Limb (tissue), 2 donors: ENCODE measurements at regions not wholly inside any gene's neighbourhood (a gene's known extent, or its start where the extent isn't known, plus 50 kb on each side); places are given as distances from the start of the nearest gene placed in this dataset.

ENCODE experiments used
- DNase-seq, 2 donors: peaks; one replicate each; pipeline ENCODE4 v3.0.0-alpha.2; 2016; ENCODE audit errors: extremely low spot score in 2 of 2

DNA sequence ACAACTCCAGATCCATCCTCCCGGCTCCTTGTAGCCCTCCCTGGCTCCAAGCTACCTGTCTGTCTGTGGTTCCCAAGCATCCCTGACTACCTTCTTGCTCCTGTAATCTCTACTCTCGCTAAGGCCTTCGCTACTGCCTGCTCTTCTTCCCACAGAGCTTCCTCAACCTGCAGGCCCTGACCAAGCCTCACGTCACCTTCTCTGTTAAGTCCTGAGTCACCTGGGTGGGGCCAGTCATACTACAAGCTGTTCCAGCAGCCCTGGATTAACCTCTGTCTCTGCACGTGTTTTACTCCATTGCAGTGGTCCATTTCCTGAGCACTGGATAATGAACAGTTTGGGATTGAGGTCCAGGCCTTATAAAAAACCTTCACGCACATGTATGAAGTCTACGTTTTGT is 770.7 kb downstream of the BCL11B start:
- DNase-seq = no peak

DNA sequence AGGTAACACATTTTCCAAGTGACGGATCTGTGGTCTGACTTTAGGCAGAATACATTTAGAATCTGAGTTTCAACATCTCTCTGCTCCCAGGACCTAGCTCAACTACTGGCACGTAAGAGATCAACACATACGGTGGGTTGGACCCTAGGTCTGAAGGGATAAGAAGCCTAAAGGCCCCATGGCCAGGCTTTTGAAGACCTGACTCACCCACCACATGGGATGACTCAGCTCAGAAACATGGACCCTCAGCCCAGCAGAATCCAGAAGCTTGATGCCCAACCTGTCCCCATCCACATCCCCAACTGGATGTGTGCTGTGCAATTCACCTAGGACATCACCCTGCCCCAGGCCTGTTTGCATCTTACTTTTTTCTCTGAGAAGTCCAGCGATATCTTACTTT is 770.2 kb downstream of the BCL11B start:
- no peak for DNase-seq

DNA sequence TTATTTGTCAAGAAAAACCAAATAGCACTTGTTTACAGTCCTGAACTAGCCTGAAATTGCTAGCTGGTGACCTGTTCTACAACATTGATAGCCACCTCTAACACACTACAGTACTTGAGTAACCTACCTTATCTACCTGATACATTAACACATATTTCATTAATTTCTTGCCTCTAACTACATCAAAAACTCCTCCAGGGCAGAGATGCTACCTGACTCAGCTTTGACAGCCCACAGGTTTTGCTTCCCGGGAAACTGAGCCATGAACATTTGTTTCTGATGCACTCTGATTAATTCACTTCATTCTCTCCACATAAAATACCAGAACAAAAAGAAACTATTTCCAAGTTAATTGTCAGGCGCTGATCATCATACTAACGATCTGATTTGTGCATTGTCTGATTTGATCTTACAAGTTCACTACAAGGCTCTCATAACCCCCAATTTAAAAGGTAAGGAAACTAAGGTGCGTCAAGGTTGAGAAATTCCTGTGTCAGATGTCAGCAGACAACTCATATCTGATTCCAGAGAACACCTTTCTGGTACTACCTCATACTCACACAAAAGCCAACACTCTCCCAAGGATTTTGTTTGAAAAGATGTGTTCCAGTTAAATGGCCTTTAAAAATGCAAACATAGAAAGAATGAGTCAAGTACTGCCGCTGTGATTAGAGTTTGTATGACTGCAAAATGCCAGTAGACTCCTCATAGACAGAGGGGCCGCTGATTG is 768.7 kb downstream of the BCL11B start:
- no peak for DNase-seq

DNA sequence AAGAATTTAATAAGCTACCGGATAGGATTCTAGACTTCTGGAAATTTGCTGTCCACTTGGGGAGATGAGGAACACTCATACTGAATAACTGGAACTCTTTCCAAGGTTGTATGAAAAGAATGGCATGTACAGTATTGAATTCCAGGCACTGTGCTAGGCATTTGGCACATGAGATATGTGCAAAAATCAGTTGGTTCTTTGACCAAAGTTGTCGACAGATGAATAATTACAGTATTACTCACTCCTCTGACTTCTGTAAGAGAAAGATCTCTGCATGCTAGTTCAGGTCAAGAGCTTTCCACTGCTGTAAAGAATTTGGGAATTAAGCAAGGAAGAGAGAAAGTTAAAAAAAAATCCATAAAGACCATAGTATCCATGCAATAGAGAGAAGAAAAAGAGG is 764.7 kb downstream of the BCL11B start:
- DNase-seq = no peak

DNA sequence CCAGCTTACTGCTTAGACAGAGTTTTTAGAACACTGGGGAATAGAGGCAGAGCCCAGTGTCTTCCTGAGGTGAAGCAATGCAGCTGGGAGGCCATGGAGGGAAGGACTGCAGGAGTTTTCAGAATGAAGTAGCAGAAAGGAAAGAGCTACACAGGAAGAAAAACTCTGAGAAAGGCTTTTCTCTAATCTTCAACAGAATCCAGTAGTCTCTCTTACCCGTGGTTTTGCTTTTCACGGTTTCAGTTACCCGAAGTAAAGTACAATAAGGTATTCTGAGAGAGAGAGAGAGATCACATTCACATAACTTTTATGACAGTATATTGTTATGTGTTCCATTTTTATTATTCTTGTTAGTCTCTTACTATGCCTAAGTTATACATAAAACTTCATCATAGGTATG is 761.6 kb downstream of the BCL11B start:
- DNase-seq = no peak

DNA sequence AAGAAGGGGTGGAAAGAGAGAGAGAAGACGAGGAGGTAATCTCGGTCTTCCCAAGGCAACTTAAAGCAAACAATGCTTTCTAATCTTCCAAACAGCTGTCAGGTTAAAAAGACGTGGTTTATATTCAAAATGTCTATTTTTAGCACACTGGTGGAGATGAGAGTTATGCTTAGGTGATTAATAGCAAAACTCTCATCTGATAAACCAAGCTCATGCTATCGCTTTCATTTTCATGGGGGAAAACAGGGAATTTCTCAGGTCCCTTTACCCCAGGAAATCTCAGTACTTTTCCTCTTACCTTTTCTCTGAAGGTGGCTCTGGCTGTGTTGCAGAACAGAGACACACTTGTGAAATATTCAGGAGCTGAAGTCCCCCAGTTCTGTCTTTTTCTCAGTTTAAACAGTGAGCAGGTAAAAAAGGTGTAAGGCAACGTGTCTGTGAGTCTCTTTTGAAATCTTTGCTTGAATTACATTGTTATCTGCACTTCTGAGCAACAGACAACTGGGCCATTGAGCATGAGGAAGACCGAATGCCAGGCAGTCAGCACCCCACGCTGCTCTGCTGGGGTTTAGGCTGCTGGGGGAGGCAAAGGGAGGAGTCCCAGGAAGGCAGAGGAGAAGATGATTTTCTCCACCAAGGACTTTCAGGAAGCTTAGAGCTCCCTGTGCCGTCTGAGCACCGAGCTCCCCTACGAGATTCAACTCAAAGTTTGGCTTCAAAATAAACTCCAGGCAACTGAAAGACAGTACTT is 759.3 kb downstream of the BCL11B start:
- DNase-seq = no peak

DNA sequence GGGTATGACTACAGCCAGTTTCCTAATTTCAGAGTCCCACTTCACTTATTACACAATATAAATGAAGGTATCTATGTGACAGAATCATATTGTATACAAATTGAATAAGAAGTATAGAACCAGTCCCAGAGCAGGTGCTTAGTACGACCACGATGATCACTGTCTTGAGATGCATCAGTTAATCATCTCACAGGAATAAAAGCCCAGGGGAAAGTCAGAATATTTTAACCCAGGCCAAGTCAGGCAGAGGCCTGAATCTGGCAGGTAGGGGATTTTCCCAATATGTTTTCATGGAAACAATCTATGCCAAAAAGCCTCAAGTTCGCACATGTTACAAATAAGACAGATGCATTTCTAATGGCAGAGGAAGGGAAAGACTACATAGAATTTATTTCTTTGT is 758.4 kb downstream of the BCL11B start:
- DNase-seq = no peak

DNA sequence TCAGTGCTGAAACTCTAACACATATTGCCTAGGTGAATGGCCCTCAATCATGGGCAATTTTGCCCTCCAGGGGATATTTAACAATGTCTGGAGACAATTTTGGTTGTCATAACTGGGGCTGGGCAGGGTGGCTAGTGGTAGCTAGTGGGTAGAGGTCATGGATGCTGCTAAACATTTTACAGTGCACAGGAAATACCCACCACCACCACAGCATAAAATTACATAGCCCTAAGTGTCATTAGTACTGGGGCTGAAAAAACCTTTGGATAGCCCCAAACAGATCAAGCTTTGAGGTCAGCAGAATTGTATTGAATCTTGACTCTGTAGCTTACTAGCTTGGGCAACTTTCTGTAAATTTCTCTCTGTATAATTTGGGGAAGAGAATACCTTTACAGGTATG is 758.0 kb downstream of the BCL11B start:
- DNase-seq = no peak

DNA sequence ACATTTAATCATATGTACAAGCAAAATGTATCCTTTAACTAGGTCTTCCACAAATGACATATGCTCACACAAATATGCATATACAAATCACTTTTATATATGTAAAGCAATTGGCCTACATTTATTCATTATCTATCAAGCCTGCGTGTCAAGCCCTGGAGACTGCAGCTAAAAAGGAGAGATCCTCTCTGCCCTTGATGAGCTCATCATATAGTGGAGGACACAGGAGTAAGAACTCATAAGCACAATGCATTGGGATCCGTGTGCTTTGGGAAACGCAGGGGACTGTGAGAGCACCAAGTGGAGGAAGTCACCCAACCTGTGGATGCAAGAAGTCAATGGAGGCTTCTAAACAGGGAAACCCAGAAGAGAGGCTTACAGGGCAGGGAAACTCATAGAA is 735.7 kb downstream of the BCL11B start:
- no peak for DNase-seq

DNA sequence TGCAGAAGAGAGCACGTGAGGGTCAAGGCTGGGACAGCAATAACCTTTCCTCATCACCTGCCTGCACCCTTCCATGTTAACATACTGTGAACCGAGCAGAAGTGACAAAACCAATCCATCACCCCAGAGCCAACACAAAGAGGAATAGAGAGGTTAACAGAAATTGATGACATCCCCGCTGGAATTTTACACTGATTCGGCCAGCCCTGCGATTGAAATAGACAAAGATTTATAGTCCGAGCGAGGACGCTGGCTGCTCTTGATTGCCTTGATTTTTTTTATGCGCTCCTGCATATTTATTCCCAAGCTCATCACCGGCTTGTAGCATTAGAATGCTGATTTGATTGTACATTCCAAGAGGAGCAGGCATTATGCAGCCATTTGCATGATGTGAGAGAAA is 729.7 kb downstream of the BCL11B start:
- DNase-seq = no peak

DNA sequence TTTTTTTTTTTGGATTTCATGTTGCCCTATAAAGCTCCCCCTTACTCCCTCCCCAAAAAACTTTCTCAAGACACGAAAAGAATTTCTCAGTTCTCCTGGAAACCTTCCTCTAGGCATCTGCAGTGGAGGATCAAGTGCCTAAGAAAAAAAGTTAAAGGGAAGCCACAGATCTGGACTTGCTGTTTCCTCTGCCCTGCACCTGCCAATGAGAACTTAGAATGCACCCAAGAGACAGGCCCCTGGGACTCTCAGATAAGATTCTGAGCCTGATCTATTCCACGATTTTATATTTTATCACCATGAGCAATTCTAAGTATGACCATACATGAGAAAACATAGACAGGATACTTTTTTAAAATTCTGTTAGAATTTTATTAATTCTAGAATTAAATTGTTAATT is 728.9 kb downstream of the BCL11B start:
- DNase-seq = no peak

DNA sequence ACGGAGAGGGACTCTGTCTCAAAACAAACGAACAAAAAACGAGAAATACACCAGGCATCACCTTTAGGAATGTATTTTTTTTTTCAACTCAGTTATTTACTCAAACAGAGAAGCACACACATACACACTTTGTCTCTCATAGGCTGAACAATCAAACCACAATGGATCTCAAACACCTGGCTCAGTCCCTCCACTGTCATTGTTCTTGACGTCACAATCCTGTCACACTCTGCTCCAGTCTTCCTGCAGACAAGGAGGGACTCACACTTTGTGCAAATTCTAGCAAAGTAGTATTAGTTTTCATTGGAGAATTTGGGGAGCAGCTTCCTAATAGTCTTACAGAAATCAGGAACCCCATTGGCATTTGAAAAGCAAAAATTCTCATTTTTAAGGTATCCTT is 727.8 kb downstream of the BCL11B start:
- DNase-seq = no peak

DNA sequence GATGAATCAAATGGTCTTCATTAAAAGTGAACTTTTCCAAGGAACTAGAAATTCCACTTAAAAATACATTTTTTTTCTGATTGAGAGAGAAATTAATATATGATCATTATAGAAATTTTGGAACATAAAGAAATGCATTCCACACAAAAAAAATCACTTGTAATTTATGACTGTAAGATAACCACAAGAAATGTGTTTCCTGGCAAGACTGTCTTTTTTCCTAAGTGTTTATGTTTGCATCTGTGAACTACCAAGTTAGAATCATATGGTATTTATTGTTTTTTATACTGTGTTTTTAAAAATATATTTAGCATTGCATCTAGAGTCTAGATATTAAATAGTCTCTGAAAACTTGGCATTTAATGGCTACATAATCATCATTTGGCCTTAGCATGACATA is 726.8 kb downstream of the BCL11B start:
- DNase-seq = peak in 1 of 2 donors; percentile 8

DNA sequence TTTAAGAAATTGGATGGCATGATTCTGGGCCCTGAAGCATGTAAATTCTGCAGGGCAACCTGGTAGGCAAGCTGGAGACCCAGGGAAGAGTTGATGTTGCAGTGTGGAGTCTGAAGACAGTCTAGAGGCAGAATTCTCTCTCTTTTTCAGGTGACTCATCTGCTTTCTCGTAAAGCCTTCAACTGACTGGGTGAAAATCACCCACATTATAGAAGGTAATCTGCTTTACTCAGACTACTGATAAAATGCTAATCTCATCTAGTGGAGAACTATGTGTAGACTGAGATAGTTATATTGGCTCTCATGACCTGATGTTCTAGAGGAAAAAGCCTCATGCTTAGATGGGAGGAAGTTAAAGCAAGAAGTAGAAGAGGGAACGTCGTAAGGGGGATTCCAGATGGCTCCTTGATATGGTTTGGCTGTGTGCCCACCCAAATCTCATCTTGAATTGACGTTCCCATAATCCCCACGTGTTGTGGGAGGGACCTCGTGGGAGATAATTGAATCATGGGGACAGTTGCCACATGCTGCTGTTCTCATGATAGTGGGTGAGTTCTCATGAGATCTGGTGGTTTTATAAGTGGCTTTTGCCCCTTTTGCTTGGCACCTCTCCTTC is 723.8 kb downstream of the BCL11B start:
- DNase-seq = no peak

DNA sequence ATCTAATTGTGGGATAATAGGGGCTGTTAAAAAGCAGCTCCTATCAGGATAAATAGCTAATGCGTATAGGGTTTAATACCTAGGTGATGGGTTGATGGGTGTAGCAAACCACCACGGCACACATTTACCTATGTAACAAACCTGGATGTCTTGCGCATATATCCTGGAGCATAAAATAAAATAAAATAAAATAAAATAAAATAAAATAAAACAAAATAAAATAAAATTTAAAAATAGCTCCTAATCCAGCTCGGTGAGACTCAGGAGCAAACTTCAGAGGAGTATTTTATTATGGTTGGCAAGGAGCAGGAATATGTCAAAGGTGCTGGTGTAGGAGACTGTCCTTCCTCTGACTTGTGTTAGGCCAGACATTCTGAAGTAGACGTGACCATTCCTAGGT is 721.0 kb downstream of the BCL11B start:
- no peak for DNase-seq

DNA sequence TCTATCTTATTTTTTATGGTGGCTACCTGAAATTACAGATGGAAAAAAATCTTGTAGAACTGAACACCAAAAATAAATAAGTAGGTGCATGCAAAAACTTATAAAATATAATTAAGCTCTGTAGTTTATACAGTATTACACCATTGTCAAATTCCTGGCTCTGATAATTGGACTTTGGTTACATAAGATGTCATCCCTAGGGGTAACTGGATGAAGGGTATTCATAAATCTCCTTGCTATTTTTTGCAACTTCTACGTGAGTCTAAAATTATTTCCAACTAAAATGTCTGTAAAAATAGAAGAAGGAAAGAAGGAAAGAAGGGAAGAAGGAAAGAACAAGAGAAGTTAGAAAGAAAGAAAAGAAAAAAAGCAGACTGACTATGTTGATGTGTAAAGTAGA is 716.6 kb downstream of the BCL11B start:
- no peak for DNase-seq

DNA sequence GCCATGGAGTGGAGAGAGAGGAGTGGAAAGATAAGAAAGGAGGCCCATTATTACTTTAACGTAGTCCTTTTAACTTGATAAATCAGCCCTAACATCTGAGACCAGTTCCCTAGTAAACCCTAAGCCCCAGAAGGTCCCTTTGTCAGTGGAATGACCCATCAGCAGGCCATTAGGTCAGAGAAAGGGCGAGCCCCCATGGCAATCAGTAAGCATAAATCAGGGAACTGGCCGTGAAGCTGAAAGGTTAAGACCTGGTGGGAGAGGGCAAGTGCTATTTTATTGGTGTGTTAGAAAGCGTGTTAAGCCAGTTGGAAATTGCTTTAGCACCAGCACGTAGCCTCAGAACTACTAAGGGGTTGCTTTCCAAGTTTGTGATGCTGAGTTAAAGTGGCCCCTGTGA is 708.0 kb downstream of the BCL11B start:
- no peak for DNase-seq

DNA sequence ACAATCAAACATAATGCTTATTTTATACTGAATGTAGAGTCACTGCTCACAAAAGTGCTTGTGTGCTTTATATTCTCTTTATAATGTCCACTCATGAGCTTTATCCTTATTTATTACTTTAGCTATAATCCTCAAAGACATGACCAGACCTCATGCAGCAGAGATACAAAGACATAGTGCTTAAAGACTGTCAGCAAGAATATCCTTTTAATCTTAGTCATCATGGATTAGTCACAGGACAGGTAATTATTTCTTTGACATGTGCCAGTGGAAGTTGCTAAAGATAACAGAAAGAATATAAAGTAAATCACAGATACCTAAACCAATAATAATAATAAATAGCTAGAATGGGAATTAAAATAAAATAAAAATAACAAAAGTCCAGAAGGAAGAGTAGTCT is 707.5 kb downstream of the BCL11B start:
- no peak for DNase-seq

DNA sequence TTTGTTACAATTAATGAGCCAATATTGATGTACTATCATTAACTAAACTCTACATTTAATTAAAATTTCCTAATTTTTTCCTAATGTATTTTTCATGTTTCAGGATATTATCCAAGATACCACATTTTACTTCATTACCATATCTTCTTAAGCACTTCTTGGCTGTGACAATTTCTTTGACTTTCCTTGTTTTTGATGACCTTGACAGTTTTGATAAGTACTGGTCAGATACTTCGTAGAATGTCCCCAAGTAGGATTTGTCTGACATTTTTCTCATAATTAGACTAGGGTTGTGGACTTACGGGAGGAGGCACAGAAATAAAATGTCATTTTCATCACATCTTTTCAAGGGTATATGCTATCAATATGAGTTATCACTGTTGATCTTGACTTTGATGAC is 700.9 kb downstream of the BCL11B start:
- no peak for DNase-seq

DNA sequence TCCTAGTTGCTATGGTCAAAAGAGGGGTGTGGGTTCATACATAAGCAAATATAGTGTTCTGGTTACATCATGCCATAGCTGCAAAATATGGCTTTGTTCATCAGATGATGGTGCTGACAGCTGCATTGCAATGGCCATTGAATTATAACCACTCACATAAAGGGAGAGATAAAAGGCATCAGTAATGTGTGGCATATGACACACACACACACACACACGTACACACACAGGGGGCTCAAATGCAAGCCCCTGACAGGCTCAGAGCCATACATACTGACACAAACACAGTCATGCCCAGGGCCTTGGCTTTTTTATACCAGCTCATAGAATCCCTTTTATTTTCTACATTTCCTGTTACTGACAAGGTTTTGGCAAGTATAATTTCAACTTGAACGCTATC is 698.9 kb downstream of the BCL11B start:
- DNase-seq = peak in 1 of 2 donors; percentile 5

DNA sequence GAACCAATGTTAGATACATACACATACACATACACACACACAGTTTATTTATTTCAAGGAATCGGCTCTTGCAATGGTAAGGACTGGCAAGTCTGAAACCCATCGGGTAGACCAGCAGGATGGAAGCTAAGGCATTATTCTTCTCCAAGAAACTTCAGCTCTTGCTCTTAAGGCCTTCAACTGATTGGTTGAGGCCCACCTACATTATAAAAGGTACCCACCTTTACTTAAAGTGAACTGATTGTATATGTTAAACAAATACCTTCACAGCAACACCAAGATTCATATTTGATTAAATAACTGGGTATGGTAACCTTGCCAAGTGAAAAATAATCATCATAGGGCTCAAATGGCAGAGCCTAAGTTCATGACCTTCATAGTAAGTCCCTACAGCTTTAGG is 695.5 kb downstream of the BCL11B start:
- no peak for DNase-seq

DNA sequence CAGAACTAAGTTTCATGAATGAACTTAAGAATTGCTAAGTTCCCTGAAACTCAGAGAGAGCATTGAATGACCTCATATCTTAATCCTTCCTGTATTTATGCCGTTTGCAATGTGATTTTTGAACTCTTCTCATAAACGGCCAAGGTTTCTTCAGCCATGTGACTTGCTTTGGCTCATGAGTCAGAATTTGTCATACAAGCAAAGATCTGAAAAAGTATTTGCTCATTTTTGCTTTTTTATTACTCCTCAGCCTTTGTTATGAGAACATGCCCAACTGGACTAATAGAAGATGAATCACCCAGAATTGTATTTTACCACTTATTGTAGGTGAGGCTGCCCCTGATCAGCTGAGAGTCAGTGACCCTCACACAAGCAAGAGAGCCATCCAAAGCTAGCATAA is 693.8 kb downstream of the BCL11B start:
- no peak for DNase-seq

DNA sequence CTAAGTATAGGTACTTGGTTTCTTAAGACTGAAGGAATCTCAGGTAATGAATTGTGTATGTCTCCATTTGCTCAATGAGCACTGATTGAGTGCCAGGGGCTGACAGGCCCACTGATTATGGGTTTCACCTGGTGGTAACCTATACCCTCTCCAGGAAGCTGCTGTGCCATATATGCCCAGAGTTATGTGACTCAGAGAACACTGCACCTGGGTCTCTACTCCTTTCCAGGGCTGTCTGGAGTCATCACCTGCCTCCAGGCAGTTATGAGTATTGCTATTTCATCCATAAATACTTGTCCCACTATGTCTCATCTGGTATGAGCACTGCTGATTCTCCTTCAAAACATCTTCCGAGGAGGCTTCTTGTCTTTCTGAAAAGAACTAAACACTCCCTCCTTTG is 692.9 kb downstream of the BCL11B start:
- no peak for DNase-seq
